ENCODE measurements at regions not wholly inside any gene's neighbourhood (a gene's known extent, or its start where the extent isn't known, plus 50 kb on each side); places are given as distances from the start of the nearest gene placed in this dataset.

DNA sequence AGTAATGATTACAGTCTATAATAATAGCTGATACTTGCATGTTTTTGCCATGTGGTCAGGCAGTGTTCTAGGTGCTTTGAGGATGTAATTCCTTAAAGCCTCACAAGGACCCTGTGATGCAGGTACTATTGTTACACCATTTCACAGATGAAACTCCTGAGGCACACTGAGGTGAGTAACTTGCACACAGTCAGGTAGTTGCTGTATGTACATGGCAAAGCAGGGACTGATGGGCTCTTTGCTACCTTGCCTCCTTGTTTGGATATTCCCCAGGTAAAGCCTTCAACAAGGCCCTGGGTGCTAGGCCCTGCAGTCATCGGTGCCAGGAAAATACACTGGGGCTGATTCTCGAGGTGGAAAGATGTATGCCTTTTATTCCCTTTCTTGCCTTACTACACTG lies 317.5 kb downstream of the CXCL12 start (continued):
- TF ChIP-seq E2F6 (IDR thresholded peaks at IDR 0.05): no peak
- no peak for TF ChIP-seq JUN (IDR thresholded peaks at IDR 0.05; ENCODE audit: low read depth, low read length)
- TF ChIP-seq ZNF274 (IDR thresholded peaks at IDR 0.05; ENCODE audit: borderline replicate concordance, extremely low read depth, low read length): no peak
- TF ChIP-seq SIRT6 (IDR thresholded peaks at IDR 0.05; ENCODE audit: low read length): no peak
- TF ChIP-seq SAP30 (IDR thresholded peaks at IDR 0.05; ENCODE audit: insufficient read depth, insufficient replicate concordance, low read length): no peak
- TF ChIP-seq BRCA1 (IDR thresholded peaks at IDR 0.05; ENCODE audit: low read depth, low read length): no peak
- TF ChIP-seq FOSL1 (IDR thresholded peaks at IDR 0.05; ENCODE audit: insufficient read depth, low read depth, low read length): no peak
- TF ChIP-seq TAF7 (optimal IDR thresholded peaks at IDR 0.05; ENCODE audit: borderline replicate concordance, low read depth, low read length): no peak
- TF ChIP-seq GABPA (IDR thresholded peaks at IDR 0.05; ENCODE audit: borderline replicate concordance, insufficient read depth, low read length): no peak
- TF ChIP-seq SIX5 (IDR thresholded peaks at IDR 0.05; ENCODE audit: low read depth, low read length): no peak

All from H1 (cell line).